HCT116 (cell line): ENCODE measurements at regions not wholly inside any gene's neighbourhood (a gene's known extent, or its start where the extent isn't known, plus 50 kb on each side); places are given as distances from the start of the nearest gene placed in this dataset.
"Not testable (repeated sequence)": the region's sequence is repeated elsewhere in the genome, so short reads cannot be mapped to it uniquely, and the experiment has no call there.

Experiments
- ATAC-seq: fragments of 200-7000 bp; cut with Tn5 transposase; 2 replicates; pipeline ENCODE4 v1.9.1; 2020; ENCODE audit warnings: mild to moderate bottlenecking, moderate library complexity
- BruUV-seq: library from RNA; stranded (reverse); fragments of 400-500 nt; replicated peaks from 2 replicates; lab custom pipeline; 2021; lab: Mats Ljungman, UMichigan
- CTCF ChIA-PET: fragments of 300-600 bp; sonication (Branson Sonifier 250); formaldehyde crosslinking; loops from one replicate; lab custom pipeline; 2021; ENCODE audit warnings: antibody characterized with exemption; lab: Charles Lee
- POLR2A ChIA-PET: fragments of 300-600, 350-600 bp; sonication (Branson Sonifier 250); formaldehyde crosslinking; loops from one replicate; lab custom pipeline; 2021; ENCODE audit warnings: antibody characterized with exemption; lab: Charles Lee
- RAD21 ChIA-PET, 2 experiments: fragments of 300-600 bp; sonication (Branson Sonifier 250); formaldehyde crosslinking; loops; one replicate each; lab custom pipeline; 2023; ENCODE audit warnings: low total read pairs in 2 of 2; ENCODE audit not compliant: uncharacterized antibody in 2 of 2, unreplicated experiment in 2 of 2, low non-redundant PET in 1 of 2; lab: Charles Lee
- DNase-seq: peaks from one replicate; pipeline ENCODE4 v3.0.0-alpha.2; 2010; ENCODE audit warnings: low read depth, low spot score
- H2AFZ ChIP-seq: fragments of 200-600 bp; shearing (Covaris generic), sonication (generic); 2 replicates; pipeline ENCODE4 v1.6.1; 2017; ENCODE audit warnings: low read depth, mixed run types, mixed read lengths, antibody characterized with exemption, low read length; ENCODE audit not compliant: poor library complexity, severe bottlenecking
- H3K27ac ChIP-seq: 2 replicates; pipeline ENCODE4 v1.5.1; 2012; ENCODE audit warnings: low read depth, low read length
- H3K27me3 ChIP-seq: fragments of 200-600 bp; sonication (generic); 2 replicates; pipeline ENCODE4 v1.6.1; 2016; ENCODE audit warnings: mixed run types, low read length, mixed read lengths; ENCODE audit not compliant: insufficient read depth
- H3K36me3 ChIP-seq, 2 experiments: fragments of 200-500 bp in 1 of 2; fragments of 200-600 bp in 1 of 2; sonication (Bioruptor generic) in 1 of 2; sonication (generic) in 1 of 2; 2 replicates each; pipeline versions ENCODE4 v1.5.1 to v1.6.1; 2014 to 2016; ENCODE audit warnings: low read length in 2 of 2, inconsistent platforms in 1 of 2, mixed read lengths in 1 of 2, mixed run types in 1 of 2; ENCODE audit not compliant: insufficient read depth in 2 of 2, control insufficient read depth in 1 of 2
- H3K4me1 ChIP-seq, 2 experiments: fragments of 200-600 bp in 1 of 2; sonication (generic) in 1 of 2; 2 replicates each; pipeline versions ENCODE4 v1.5.1 to v1.6.1; 2012 to 2017; ENCODE audit warnings: low read length in 2 of 2, inconsistent platforms in 1 of 2, mild to moderate bottlenecking in 1 of 2, mixed read lengths in 1 of 2, mixed run types in 1 of 2, moderate library complexity in 1 of 2; ENCODE audit not compliant: insufficient read depth in 2 of 2, control insufficient read depth in 1 of 2
- H3K4me2 ChIP-seq: fragments of 200-600 bp; sonication (generic); 2 replicates; pipeline ENCODE4 v1.6.1; 2017; ENCODE audit warnings: mixed run types, low read length, mixed read lengths
- H3K4me3 ChIP-seq, 2 experiments: fragments of 200-600 bp in 1 of 2; sonication (generic) in 1 of 2; replicated peaks in 1 of 2; 2 replicates each; pipeline ENCODE4 v1.5.1; 2011 to 2016; ENCODE audit warnings: low read length in 2 of 2, control low read depth in 1 of 2, low read depth in 1 of 2, mild to moderate bottlenecking in 1 of 2, mixed read lengths in 1 of 2, mixed run types in 1 of 2
- H3K79me2 ChIP-seq: fragments of 200-600 bp; sonication (generic); 2 replicates; pipeline ENCODE4 v1.6.1; 2017; ENCODE audit warnings: mild to moderate bottlenecking, mixed run types, low read length, moderate library complexity, mixed read lengths; ENCODE audit not compliant: insufficient read depth
- H3K9ac ChIP-seq: fragments of 200-600 bp; sonication (generic); 2 replicates; pipeline ENCODE4 v1.6.1; 2016; ENCODE audit warnings: low read length, mixed read lengths
- H3K9me2 ChIP-seq: fragments of 200-600 bp; sonication (generic), shearing (Covaris generic); 2 replicates; pipeline ENCODE4 v1.6.1; 2017; ENCODE audit warnings: mixed run types, mild to moderate bottlenecking, moderate library complexity; ENCODE audit not compliant: insufficient read depth
- H3K9me3 ChIP-seq, 2 experiments: fragments of 200-500 bp in 1 of 2; fragments of 200-600 bp in 1 of 2; sonication (Bioruptor generic) in 1 of 2; sonication (generic) in 1 of 2; 2 replicates each; pipeline ENCODE4 v1.6.1; 2014 to 2017; ENCODE audit warnings: low read length in 2 of 2, mixed read lengths in 2 of 2, inconsistent platforms in 1 of 2, low read depth in 1 of 2, mild to moderate bottlenecking in 1 of 2, mixed run types in 1 of 2, moderate library complexity in 1 of 2; ENCODE audit not compliant: control insufficient read depth in 1 of 2, insufficient read depth in 1 of 2
- H4K20me1 ChIP-seq: fragments of 200-600 bp; sonication (generic), shearing (Covaris generic); 2 replicates; pipeline ENCODE4 v1.6.1; 2017; ENCODE audit warnings: mixed run types, mild to moderate bottlenecking, moderate library complexity; ENCODE audit not compliant: insufficient read depth
- CEBPB ChIP-seq: IDR thresholded peaks from 2 replicates; pipeline ENCODE4 v1.6.1; 2012; ENCODE audit warnings: low read depth
- JUND ChIP-seq: IDR thresholded peaks from 2 replicates; pipeline ENCODE4 v1.6.1; 2012
- intact Hi-C: fragments of 100-400 bp; cut with micrococcal nuclease; formaldehyde crosslinking; loops from 2 replicates; pipeline ENCODE4 v1.10.0; 2022
- TF ChIP-seq, protein P1 (sequence below), 3 experiments: fragments of 200-600 bp in 1 of 3; sonication (generic) in 1 of 3; IDR thresholded peaks in 2 of 3; conservative IDR thresholded peaks in 1 of 3; 2 replicates each; pipeline ENCODE4 v1.5.1; 2012 to 2017; ENCODE audit warnings: low read depth in 2 of 3, low read length in 2 of 3, antibody characterized with exemption in 1 of 3, borderline replicate concordance in 1 of 3, control low read depth in 1 of 3, mild to moderate bottlenecking in 1 of 3, mixed read lengths in 1 of 3, mixed run types in 1 of 3, moderate library complexity in 1 of 3; ENCODE audit not compliant: insufficient read depth in 1 of 3

GRCh38 chr2:153663371-153663770, 184.8 kb upstream of the RPRM start:
- BruUV-seq = no TSS peak

GRCh38 chr2:153664009-153664408, 185.4 kb upstream of the RPRM start:
- H3K4me1 ChIP-seq, DNase-seq, ATAC-seq, H3K9me2 ChIP-seq, H2AFZ ChIP-seq, RAD21 ChIA-PET, H3K9ac ChIP-seq, intact Hi-C loops, H3K27ac ChIP-seq, H3K4me2 ChIP-seq, H3K9me3 ChIP-seq, POLR2A ChIA-PET, H3K4me3 ChIP-seq, H3K36me3 ChIP-seq, H4K20me1 ChIP-seq, H3K27me3 ChIP-seq, H3K79me2 ChIP-seq, CTCF ChIA-PET, BruUV-seq: not testable (repeated sequence)

More at GRCh38 chr2:153663371-153663770, 184.8 kb upstream of the RPRM start:
- no peaks in the 10 kb centered on the region for H3K36me3 ChIP-seq
- H3K27ac ChIP-seq = no peak overlapping the region
- H3K4me3 ChIP-seq = no peak overlapping the region
- H3K9me2 ChIP-seq = no peaks in the 10 kb centered on the region
- H2AFZ ChIP-seq = no peak overlapping the region
- no peaks in the 10 kb centered on the region for H3K9me3 ChIP-seq
- ChIA-PET POLR2A (no interaction called here), RAD21 (no interaction called here), CTCF (no interaction called here)
- H3K4me2 ChIP-seq = no peak overlapping the region
- intact Hi-C loops = no loop called here
- DNase-seq (no peak), ATAC-seq (no peak)
- H4K20me1 ChIP-seq = no peaks in the 10 kb centered on the region
- H3K79me2 ChIP-seq = no peaks in the 10 kb centered on the region
- H3K4me1 ChIP-seq = no peaks in the 10 kb centered on the region
- TF ChIP-seq, protein P1, sequence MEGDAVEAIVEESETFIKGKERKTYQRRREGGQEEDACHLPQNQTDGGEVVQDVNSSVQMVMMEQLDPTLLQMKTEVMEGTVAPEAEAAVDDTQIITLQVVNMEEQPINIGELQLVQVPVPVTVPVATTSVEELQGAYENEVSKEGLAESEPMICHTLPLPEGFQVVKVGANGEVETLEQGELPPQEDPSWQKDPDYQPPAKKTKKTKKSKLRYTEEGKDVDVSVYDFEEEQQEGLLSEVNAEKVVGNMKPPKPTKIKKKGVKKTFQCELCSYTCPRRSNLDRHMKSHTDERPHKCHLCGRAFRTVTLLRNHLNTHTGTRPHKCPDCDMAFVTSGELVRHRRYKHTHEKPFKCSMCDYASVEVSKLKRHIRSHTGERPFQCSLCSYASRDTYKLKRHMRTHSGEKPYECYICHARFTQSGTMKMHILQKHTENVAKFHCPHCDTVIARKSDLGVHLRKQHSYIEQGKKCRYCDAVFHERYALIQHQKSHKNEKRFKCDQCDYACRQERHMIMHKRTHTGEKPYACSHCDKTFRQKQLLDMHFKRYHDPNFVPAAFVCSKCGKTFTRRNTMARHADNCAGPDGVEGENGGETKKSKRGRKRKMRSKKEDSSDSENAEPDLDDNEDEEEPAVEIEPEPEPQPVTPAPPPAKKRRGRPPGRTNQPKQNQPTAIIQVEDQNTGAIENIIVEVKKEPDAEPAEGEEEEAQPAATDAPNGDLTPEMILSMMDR (IDR thresholded peaks at IDR 0.05 in 2 of 3, conservative IDR thresholded peaks at IDR 0.05 in 1 of 3; ENCODE audit: borderline replicate concordance in 1 of 3, insufficient read depth in 1 of 3, low read depth in 2 of 3, low read length in 2 of 3) = no peak
- TF ChIP-seq JUND = no peak
- no peak for TF ChIP-seq CEBPB
- no peaks in the 10 kb centered on the region for H3K27me3 ChIP-seq
- H3K9ac ChIP-seq = no peak overlapping the region
